ENCODE measurements at regions not wholly inside any gene's neighbourhood (a gene's known extent, or its start where the extent isn't known, plus 50 kb on each side); places are given as distances from the start of the nearest gene placed in this dataset.

DNA sequence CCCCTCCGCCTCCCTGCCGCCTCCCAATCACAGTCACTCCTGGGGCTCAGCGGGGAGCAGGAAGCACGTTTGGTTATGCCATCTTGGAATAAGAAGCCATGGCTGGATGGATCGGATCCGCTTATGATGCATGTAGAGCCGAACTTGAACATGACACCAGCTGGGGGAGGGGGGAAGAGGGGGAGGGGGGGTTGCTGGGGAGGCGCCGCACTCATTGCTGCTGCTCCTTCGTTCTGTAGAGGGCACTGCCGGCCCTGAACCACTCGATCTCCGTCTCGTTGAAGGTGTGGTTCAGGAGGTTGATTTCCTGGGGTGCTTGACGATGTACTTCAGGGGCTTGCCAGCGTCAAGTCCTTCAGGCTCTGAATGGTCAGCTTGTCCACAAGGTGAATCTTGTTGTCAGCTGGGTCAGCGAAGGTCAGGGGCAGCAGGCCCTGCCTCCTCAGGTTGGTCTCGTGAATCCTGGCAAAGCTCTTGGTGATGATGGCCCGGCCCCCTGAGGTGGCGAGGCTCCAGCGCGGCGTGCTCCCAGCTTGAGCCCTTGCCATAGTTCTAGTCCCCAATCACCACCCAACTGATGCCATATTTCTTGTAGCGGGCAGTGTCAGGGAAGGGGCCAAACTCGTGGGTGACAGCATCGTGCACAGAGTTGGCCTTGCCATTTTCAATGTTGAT lies 476.9 kb upstream of the ISX start:
- Histone ChIP-seq H3K9ac (no peak overlapping the region), H3K4me2 (ENCODE audit: unreplicated experiment) (no peak overlapping the region), H2AFZ (no peak overlapping the region), H3K4me1 (ENCODE audit: insufficient read depth) (no peaks in the 10 kb centered on the region), H3K79me2 (ENCODE audit: insufficient read depth) (no peaks in the 10 kb centered on the region), H3K36me3 (ENCODE audit: low read depth) (no peaks in the 10 kb centered on the region), H3K27me3 (replicated peaks; ENCODE audit: insufficient read depth) (no peaks in the 10 kb centered on the region), H4K20me1 (ENCODE audit: insufficient read depth) (no peaks in the 10 kb centered on the region), H3K9me2 (ENCODE audit: insufficient read depth) (no peaks in the 10 kb centered on the region), H3K27ac (no peak overlapping the region), H3K4me3 (no peak overlapping the region), H3F3A (ENCODE audit: insufficient read depth) (no peaks in the 10 kb centered on the region), H3K9me3 (ENCODE audit: low read depth) (no peaks in the 10 kb centered on the region)
- 43 to 48% methylated on average over 16 to 26 of the region's 26 CpGs for WGBS, 2 experiments (ENCODE audit: low coverage in 1 of 2, low lambda C conversion rate in 2 of 2, missing lambda C conversion rate in 2 of 2)
- in situ Hi-C loops (cut with MboI) = no loop called here
- no peak for DNase-seq
- TF ChIP-seq EZH2phosphoT487 (IDR thresholded peaks at IDR 0.05; ENCODE audit: insufficient read depth, low read depth) (no peak), EZH2 (IDR thresholded peaks at IDR 0.05; ENCODE audit: insufficient read depth, poor library complexity, severe bottlenecking) (no peak)

DNA sequence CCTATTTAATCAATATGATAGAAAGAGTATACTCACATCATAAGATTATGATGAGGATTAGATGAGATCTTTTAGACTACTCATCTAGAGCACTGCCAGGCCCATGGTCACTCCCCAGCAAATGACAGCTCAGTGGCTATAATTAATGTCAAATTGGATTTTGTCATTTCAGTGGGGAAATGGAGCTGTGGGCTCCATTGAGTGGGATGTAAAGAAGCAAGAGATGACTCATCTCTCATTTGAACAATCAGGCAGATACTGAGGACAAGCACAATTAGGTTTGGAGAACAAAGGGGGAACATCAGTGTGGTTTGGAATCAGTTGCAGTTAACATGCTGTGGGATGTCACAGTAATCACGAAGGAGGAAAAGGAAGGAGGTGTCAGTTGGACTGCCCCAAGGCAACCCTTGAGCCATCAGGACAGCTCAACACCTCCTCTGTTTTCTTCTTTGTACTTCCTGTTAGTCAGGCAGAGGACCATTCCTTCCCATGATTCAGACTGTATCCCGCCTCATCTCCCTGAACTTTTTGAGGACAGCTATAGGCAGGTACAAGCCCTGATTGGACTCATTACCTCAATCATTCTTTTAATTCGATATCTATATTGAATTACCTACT lies 473.7 kb upstream of the ISX start:
- no peaks in the 10 kb centered on the region for H4K20me1 ChIP-seq (ENCODE audit: insufficient read depth)
- no peak overlapping the region for H2AFZ ChIP-seq
- H3K9me2 ChIP-seq (ENCODE audit: insufficient read depth) = no peaks in the 10 kb centered on the region
- in situ Hi-C loops (cut with MboI) = no loop called here
- no peaks in the 10 kb centered on the region for H3K4me1 ChIP-seq (ENCODE audit: insufficient read depth)
- no peak overlapping the region for H3K4me3 ChIP-seq
- TF ChIP-seq EZH2phosphoT487 (IDR thresholded peaks at IDR 0.05; ENCODE audit: insufficient read depth, low read depth) = no peak
- H3K4me2 ChIP-seq (ENCODE audit: unreplicated experiment) = no peak overlapping the region
- H3K27ac ChIP-seq = no peak overlapping the region
- H3K79me2 ChIP-seq (ENCODE audit: insufficient read depth) = no peaks in the 10 kb centered on the region
- H3K9me3 ChIP-seq (ENCODE audit: low read depth) = no peaks in the 10 kb centered on the region
- H3F3A ChIP-seq (ENCODE audit: insufficient read depth) = no peaks in the 10 kb centered on the region
- H3K9ac ChIP-seq = no peak overlapping the region
- no peak for DNase-seq
- 15 to 22% methylated on average over 3 of the region's 3 CpGs for WGBS, 2 experiments (ENCODE audit: low coverage in 1 of 2, low lambda C conversion rate in 2 of 2, missing lambda C conversion rate in 2 of 2)
- H3K27me3 ChIP-seq (replicated peaks; ENCODE audit: insufficient read depth) = no peaks in the 10 kb centered on the region
- no peaks in the 10 kb centered on the region for H3K36me3 ChIP-seq (ENCODE audit: low read depth)

DNA sequence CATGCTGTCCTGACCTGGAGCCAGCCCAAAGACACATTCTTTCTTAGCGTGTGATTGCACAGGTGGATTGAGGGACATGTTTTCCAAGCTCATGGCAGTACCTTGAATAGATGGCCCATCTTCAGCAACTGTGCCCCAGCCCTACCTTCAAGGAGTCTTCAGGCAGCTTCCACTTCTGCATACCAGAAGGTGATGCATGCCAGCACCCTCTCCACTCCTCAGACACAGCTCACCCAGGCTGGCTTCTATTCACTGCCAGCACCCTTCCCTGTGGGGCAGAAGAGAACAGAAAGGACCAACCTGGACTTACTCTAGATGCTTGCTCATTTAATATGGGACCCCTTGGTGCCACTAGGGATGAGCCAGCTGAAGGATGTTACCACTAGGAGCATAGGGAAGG lies 466.4 kb upstream of the ISX start:
- no peak overlapping the region for H3K27ac ChIP-seq
- no peak overlapping the region for H3K4me3 ChIP-seq
- no peak overlapping the region for H2AFZ ChIP-seq
- no peaks in the 10 kb centered on the region for H3K9me3 ChIP-seq (ENCODE audit: low read depth)
- no peak overlapping the region for H3K4me2 ChIP-seq (ENCODE audit: unreplicated experiment)
- in situ Hi-C loops (cut with MboI) = no loop called here
- H3K9me2 ChIP-seq (ENCODE audit: insufficient read depth) = no peaks in the 10 kb centered on the region
- TF ChIP-seq EZH2phosphoT487 (IDR thresholded peaks at IDR 0.05; ENCODE audit: insufficient read depth, low read depth) (no peak), EZH2 (IDR thresholded peaks at IDR 0.05; ENCODE audit: insufficient read depth, poor library complexity, severe bottlenecking) (no peak)
- no peaks in the 10 kb centered on the region for H3K36me3 ChIP-seq (ENCODE audit: low read depth)
- no peaks in the 10 kb centered on the region for H3K27me3 ChIP-seq (replicated peaks; ENCODE audit: insufficient read depth)
- WGBS, 2 experiments (ENCODE audit: low coverage in 1 of 2, low lambda C conversion rate in 2 of 2, missing lambda C conversion rate in 2 of 2) = 15 to 23% methylated on average over 1 of the region's 1 CpG
- no peaks in the 10 kb centered on the region for H3K4me1 ChIP-seq (ENCODE audit: insufficient read depth)
- no peak for DNase-seq
- H3K9ac ChIP-seq = no peak overlapping the region
- H4K20me1 ChIP-seq (ENCODE audit: insufficient read depth) = no peaks in the 10 kb centered on the region
- no peaks in the 10 kb centered on the region for H3F3A ChIP-seq (ENCODE audit: insufficient read depth)
- no peaks in the 10 kb centered on the region for H3K79me2 ChIP-seq (ENCODE audit: insufficient read depth)

DNA sequence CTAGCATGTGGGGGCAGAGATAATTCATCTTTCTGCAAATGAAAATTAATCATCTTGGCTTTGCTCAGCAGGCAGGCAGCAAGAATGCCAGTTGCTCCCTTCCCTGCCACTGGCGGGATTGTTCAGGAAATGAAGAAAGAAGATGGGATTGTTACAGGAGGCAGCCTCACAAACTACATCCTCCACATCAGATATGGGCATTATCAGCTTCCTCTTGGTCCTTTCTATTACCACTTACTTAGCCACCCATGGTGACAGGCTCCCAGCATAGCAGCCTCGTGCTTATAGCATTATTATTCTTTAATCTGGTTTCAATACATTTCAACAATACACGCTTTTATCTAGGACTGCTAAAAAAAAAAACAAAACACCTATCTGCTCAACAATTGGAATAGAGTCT lies 461.6 kb upstream of the ISX start:
- Histone ChIP-seq H2AFZ (no peak overlapping the region), H3K4me1 (ENCODE audit: insufficient read depth) (no peaks in the 10 kb centered on the region), H4K20me1 (ENCODE audit: insufficient read depth) (no peaks in the 10 kb centered on the region), H3K27ac (no peak overlapping the region), H3K9ac (no peak overlapping the region), H3K9me3 (ENCODE audit: low read depth) (no peaks in the 10 kb centered on the region), H3K36me3 (ENCODE audit: low read depth) (no peaks in the 10 kb centered on the region), H3K4me2 (ENCODE audit: unreplicated experiment) (no peak overlapping the region), H3K4me3 (no peak overlapping the region), H3F3A (ENCODE audit: insufficient read depth) (no peaks in the 10 kb centered on the region), H3K9me2 (ENCODE audit: insufficient read depth) (no peaks in the 10 kb centered on the region), H3K27me3 (replicated peaks; ENCODE audit: insufficient read depth) (no peaks in the 10 kb centered on the region), H3K79me2 (ENCODE audit: insufficient read depth) (no peaks in the 10 kb centered on the region)
- 4 to 7% methylated on average over 3 of the region's 3 CpGs for WGBS, 2 experiments (ENCODE audit: low coverage in 1 of 2, low lambda C conversion rate in 2 of 2, missing lambda C conversion rate in 2 of 2)
- in situ Hi-C loops (cut with MboI) = no loop called here
- no peak for TF ChIP-seq EZH2phosphoT487 (IDR thresholded peaks at IDR 0.05; ENCODE audit: insufficient read depth, low read depth)
- no peak for TF ChIP-seq EZH2 (IDR thresholded peaks at IDR 0.05; ENCODE audit: insufficient read depth, poor library complexity, severe bottlenecking)
- DNase-seq = no peak

All from GM23248 (cell line).